Testis (tissue), 2 donors: ENCODE measurements at regions not wholly inside any gene's neighbourhood (a gene's known extent, or its start where the extent isn't known, plus 50 kb on each side); places are given as distances from the start of the nearest gene placed in this dataset.

Experiments used
- DNase-seq: peaks from one replicate; pipeline ENCODE4 v3.0.0-alpha.2; 2019
- H3K27ac ChIP-seq, 2 donors: fragments of 200-600 bp; sonication (generic); one replicate each; pipeline ENCODE4 v1.5.1; 2019
- H3K27me3 ChIP-seq: fragments of 200-600 bp; sonication (generic); one replicate; pipeline ENCODE4 v1.5.1; 2019
- H3K36me3 ChIP-seq: fragments of 200-600 bp; sonication (generic); one replicate; pipeline ENCODE4 v1.5.1; 2017; ENCODE audit warnings: low read depth; ENCODE audit errors: missing control alignments
- H3K4me1 ChIP-seq: fragments of 200-600 bp; sonication (generic); one replicate; pipeline ENCODE4 v1.5.1; 2019
- H3K4me3 ChIP-seq, 2 donors: fragments of 200-600 bp; sonication (generic); one replicate each; pipeline ENCODE4 v1.5.1; 2017 to 2019
- H3K9me3 ChIP-seq: fragments of 200-600 bp; sonication (generic); one replicate; pipeline ENCODE4 v1.5.1; 2017
- POLR2A ChIP-seq: fragments of 450-650 bp; IDR thresholded peaks from one replicate; pipeline ENCODE4 v1.6.1; 2017; ENCODE audit warnings: antibody characterized with exemption, mild to moderate bottlenecking, moderate library complexity
- WGBS, 2 donors: methylation state at CpG; one replicate each; pipeline ENCODE4 v1.1.5; 2018; 5-methylcytosine and 5-hydroxymethylcytosine counted together
- intact Hi-C: fragments of 100-400 bp; cut with DNase I; formaldehyde crosslinking; loops from one replicate; pipeline ENCODE4 v1.15.1; 2023; ENCODE audit warnings: low total_unique reads
- TF ChIP-seq, protein P1 (sequence below), 3 experiments: fragments of 450-650 bp in 2 of 3; fragments of 200-600 bp in 1 of 3; sonication (generic) in 1 of 3; IDR thresholded peaks; one replicate each; pipeline ENCODE4 v1.5.1; 2016 to 2019; ENCODE audit warnings: antibody characterized with exemption in 3 of 3, mild to moderate bottlenecking in 2 of 3, moderate library complexity in 1 of 3

GRCh38 chr2:152920846-152921245, 202.4 kb downstream of the ARL6IP6 start:
- H3K36me3 ChIP-seq = no peaks in the 10 kb centered on the region
- DNase-seq = no peak
- no peaks in the 10 kb centered on the region for H3K27me3 ChIP-seq
- no peak for TF ChIP-seq POLR2A
- TF ChIP-seq, protein P1, sequence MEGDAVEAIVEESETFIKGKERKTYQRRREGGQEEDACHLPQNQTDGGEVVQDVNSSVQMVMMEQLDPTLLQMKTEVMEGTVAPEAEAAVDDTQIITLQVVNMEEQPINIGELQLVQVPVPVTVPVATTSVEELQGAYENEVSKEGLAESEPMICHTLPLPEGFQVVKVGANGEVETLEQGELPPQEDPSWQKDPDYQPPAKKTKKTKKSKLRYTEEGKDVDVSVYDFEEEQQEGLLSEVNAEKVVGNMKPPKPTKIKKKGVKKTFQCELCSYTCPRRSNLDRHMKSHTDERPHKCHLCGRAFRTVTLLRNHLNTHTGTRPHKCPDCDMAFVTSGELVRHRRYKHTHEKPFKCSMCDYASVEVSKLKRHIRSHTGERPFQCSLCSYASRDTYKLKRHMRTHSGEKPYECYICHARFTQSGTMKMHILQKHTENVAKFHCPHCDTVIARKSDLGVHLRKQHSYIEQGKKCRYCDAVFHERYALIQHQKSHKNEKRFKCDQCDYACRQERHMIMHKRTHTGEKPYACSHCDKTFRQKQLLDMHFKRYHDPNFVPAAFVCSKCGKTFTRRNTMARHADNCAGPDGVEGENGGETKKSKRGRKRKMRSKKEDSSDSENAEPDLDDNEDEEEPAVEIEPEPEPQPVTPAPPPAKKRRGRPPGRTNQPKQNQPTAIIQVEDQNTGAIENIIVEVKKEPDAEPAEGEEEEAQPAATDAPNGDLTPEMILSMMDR (IDR thresholded peaks at IDR 0.05) = no peak
- H3K27ac ChIP-seq = no peak overlapping the region
- 68 to 76% methylated on average over 2 of the region's 2 CpGs for WGBS, 2 donors
- no peaks in the 10 kb centered on the region for H3K4me1 ChIP-seq
- intact Hi-C loops = no loop called here
- H3K4me3 ChIP-seq = no peak overlapping the region
- H3K9me3 ChIP-seq = no peaks in the 10 kb centered on the region

GRCh38 chr2:152910970-152911369, 192.6 kb downstream of the ARL6IP6 start:
- DNase-seq = no peak
- H3K9me3 ChIP-seq = no peaks in the 10 kb centered on the region
- no peak overlapping the region for H3K27ac ChIP-seq
- H3K27me3 ChIP-seq = no peaks in the 10 kb centered on the region
- intact Hi-C loops = no loop called here
- H3K4me1 ChIP-seq = no peaks in the 10 kb centered on the region
- TF ChIP-seq, protein P1 (IDR thresholded peaks at IDR 0.05) = no peak
- no peak for TF ChIP-seq POLR2A
- no peaks in the 10 kb centered on the region for H3K36me3 ChIP-seq
- H3K4me3 ChIP-seq = no peak overlapping the region

DNA sequence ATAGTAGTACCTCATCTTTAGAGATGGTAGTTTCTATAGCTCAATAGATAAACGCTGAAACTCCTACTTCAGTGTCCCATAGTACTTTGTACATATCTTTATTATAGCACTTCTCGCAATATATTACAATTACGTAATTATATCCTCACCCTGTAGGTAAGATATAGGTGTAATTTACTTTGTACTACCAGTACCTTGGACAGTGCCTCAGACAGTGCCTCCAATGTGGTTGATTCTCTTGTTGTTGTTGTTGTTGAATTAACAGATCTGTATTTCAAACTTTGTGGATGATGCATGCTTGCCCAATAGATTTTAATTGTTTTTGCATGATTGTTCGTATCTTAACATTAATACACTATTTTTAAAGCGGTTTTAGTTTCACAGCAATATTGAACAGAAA, 188.6 kb downstream of the ARL6IP6 start:
- Histone ChIP-seq H3K27ac (no peak overlapping the region), H3K27me3 (no peaks in the 10 kb centered on the region), H3K4me3 (no peak overlapping the region), H3K9me3 (no peaks in the 10 kb centered on the region), H3K4me1 (no peaks in the 10 kb centered on the region), H3K36me3 (no peaks in the 10 kb centered on the region)
- TF ChIP-seq POLR2A = no peak
- TF ChIP-seq, protein P1 (IDR thresholded peaks at IDR 0.05) = no peak
- WGBS, 2 donors = 70 to 72% methylated on average over 5 of the region's 5 CpGs
- DNase-seq = no peak
- intact Hi-C loops = no loop called here

DNA sequence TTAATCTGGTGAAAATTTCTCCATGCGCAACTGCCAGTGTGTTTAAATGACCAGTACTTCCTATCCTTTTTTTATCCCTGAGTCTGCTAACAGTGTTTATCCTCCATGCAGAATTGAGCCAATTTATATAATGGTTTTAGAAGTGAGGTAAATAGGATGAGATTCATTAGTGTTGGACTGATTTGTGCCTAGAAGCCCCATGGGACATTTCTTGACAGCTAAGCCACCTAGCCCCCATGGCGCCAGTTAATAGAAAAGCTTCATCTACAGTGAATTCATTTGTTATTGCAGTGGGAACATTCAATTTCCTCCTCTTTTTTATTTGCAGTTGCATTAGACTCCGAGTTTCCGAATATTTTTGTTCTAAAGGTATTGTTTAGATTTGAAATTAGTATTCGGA, 175.6 kb downstream of the ARL6IP6 start:
- no peaks in the 10 kb centered on the region for H3K36me3 ChIP-seq
- H3K27ac ChIP-seq = no peak overlapping the region
- no peak for DNase-seq
- H3K9me3 ChIP-seq = no peaks in the 10 kb centered on the region
- no peak for TF ChIP-seq POLR2A
- TF ChIP-seq, protein P1 (IDR thresholded peaks at IDR 0.05) = no peak
- no peaks in the 10 kb centered on the region for H3K4me1 ChIP-seq
- H3K4me3 ChIP-seq = no peak overlapping the region
- WGBS, 2 donors = 83 to 97% methylated on average over 5 of the region's 5 CpGs
- intact Hi-C loops = no loop called here
- H3K27me3 ChIP-seq = no peaks in the 10 kb centered on the region

DNA sequence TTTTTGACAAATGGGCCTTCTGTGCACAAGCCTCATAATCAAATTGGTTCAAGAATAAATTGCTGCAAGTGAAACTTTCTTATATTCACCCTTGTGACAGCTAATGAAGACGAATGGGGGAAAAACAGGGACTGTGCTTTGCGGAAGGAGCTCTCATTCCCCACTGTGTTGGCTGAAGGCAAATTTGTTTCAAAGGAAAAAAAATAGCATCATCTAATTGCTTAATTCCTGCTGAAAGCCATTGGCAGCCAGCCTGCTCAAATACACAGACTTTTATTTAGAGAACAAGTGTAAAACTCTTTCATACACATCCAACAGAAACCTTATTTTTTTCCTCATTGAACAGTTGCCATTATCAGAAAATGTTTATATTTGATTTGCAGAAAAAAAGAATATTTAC, 172.3 kb downstream of the ARL6IP6 start:
- WGBS, 2 donors = 47 to 52% methylated on average over 2 of the region's 2 CpGs
- no peaks in the 10 kb centered on the region for H3K9me3 ChIP-seq
- H3K27me3 ChIP-seq = no peaks in the 10 kb centered on the region
- no peak overlapping the region for H3K4me3 ChIP-seq
- intact Hi-C loops = no loop called here
- TF ChIP-seq, protein P1 (IDR thresholded peaks at IDR 0.05) = no peak
- TF ChIP-seq POLR2A = no peak
- DNase-seq = no peak
- no peaks in the 10 kb centered on the region for H3K36me3 ChIP-seq
- H3K27ac ChIP-seq = no peak overlapping the region
- H3K4me1 ChIP-seq = no peaks in the 10 kb centered on the region
